ENCODE measurements at regions not wholly inside any gene's neighbourhood (a gene's known extent, or its start where the extent isn't known, plus 50 kb on each side); places are given as distances from the start of the nearest gene placed in this dataset.

DNA sequence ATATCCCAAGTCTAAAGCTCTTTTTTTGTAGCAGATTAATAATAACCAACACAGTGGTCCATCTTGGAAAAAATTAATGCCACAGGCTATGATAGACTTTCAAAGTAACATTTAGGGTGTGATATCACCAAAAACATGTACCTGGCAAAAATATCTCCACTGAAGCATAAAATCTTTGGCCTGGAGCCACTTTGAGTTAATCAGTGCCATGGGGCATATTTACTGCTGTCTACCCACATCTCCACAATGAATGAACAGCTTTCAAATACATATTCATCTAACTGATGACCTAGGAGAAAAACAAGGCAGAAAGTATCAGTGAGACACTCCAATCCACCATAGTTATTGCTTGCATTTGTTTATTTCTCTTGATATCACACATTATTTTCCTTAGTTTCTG, 296.0 kb upstream of the MDFIC2 start:
- Histone ChIP-seq H3K27me3 (ENCODE audit: insufficient read depth) (no peaks in the 10 kb centered on the region), H3K79me2 (ENCODE audit: insufficient read depth) (no peaks in the 10 kb centered on the region), H3K9me2 (no peaks in the 10 kb centered on the region; the same call in 1 of the 2 replicates), H3K4me3 (ENCODE audit: low read depth in 2 of 2, low read length in 1 of 2) (no peak overlapping the region), H3K27ac (ENCODE audit: low read depth in 2 of 2, low read length in 1 of 2) (no peak overlapping the region), H3F3A (replicated peaks; ENCODE audit: insufficient read depth) (no peaks in the 10 kb centered on the region), H3K36me3 (replicated peaks in 1 of 2; ENCODE audit: control insufficient read depth in 1 of 2, insufficient read depth in 2 of 2, low read length in 1 of 2) (no peaks in the 10 kb centered on the region), H3K4me1 (ENCODE audit: control insufficient read depth in 1 of 2, insufficient read depth in 2 of 2, low read depth in 1 of 2, low read length in 1 of 2) (no peaks in the 10 kb centered on the region; a peak in 1 of 4 replicates), H3K9me3 (no peaks in the 10 kb centered on the region), H3K9ac (no peak overlapping the region), H2AFZ (ENCODE audit: low read depth) (no peak overlapping the region), H3K4me2 (no peak overlapping the region), H4K20me1 (ENCODE audit: insufficient read depth) (no peaks in the 10 kb centered on the region)
- CTCF ChIA-PET: interaction anchor here (1.0 kb wide), 1 partner anchor 76 kb away, joined by 3 read pairs; no protein-coding TSS in a partner anchor
- DNase-seq: no peak
- TF ChIP-seq JUND (IDR thresholded peaks at IDR 0.05): no peak
- POLR2A ChIA-PET: no interaction called here

DNA sequence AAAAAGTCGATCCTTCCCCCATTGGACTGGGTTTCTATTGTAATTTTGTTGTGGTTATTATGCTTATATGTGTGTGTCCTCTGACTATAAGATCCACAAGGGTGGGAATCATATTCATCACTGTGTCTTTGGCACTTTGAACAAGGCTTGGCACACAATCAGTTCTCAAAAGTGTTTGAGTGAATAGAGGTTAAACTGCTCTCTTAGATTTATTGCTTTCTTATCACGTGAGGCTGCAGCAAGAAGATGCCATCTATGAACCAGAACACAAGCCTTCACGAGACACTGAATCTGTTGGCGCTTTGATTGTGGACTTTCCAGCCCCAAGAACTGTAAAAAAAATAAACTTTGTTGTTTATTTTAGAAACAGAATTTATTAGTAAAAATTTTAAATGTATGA, 295.0 kb upstream of the MDFIC2 start:
- Histone ChIP-seq H3K9me2 (no peaks in the 10 kb centered on the region; the same call in 1 of the 2 replicates), H2AFZ (ENCODE audit: low read depth) (no peak overlapping the region), H3K9ac (no peak overlapping the region), H3K27me3 (ENCODE audit: insufficient read depth) (no peaks in the 10 kb centered on the region), H3K36me3 (replicated peaks in 1 of 2; ENCODE audit: control insufficient read depth in 1 of 2, insufficient read depth in 2 of 2, low read length in 1 of 2) (no peaks in the 10 kb centered on the region), H3F3A (replicated peaks; ENCODE audit: insufficient read depth) (no peaks in the 10 kb centered on the region), H4K20me1 (ENCODE audit: insufficient read depth) (no peaks in the 10 kb centered on the region), H3K9me3 (no peaks in the 10 kb centered on the region), H3K4me2 (no peak overlapping the region), H3K4me3 (ENCODE audit: low read depth in 2 of 2, low read length in 1 of 2) (no peak overlapping the region), H3K4me1 (ENCODE audit: control insufficient read depth in 1 of 2, insufficient read depth in 2 of 2, low read depth in 1 of 2, low read length in 1 of 2) (no peaks in the 10 kb centered on the region; a peak in 1 of 4 replicates), H3K79me2 (ENCODE audit: insufficient read depth) (no peaks in the 10 kb centered on the region), H3K27ac (ENCODE audit: low read depth in 2 of 2, low read length in 1 of 2) (no peak overlapping the region)
- TF ChIP-seq, protein P1, sequence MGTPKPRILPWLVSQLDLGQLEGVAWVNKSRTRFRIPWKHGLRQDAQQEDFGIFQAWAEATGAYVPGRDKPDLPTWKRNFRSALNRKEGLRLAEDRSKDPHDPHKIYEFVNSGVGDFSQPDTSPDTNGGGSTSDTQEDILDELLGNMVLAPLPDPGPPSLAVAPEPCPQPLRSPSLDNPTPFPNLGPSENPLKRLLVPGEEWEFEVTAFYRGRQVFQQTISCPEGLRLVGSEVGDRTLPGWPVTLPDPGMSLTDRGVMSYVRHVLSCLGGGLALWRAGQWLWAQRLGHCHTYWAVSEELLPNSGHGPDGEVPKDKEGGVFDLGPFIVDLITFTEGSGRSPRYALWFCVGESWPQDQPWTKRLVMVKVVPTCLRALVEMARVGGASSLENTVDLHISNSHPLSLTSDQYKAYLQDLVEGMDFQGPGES (IDR thresholded peaks at IDR 0.05; ENCODE audit: low read depth, low read length): no peak
- TF ChIP-seq SIN3A (IDR thresholded peaks at IDR 0.05; ENCODE audit: borderline replicate concordance, low read depth, low read length): no peak
- TF ChIP-seq POLR2AphosphoS5 (IDR thresholded peaks at IDR 0.05; ENCODE audit: low read depth, low read length): no peak
- TF ChIP-seq TEAD4 (IDR thresholded peaks at IDR 0.05; ENCODE audit: borderline replicate concordance, insufficient read depth): no peak
- DNase-seq: no peak
- ChIA-PET POLR2A (no interaction called here), CTCF (no interaction called here)
- 63% methylated on average over 4 of the region's 4 CpGs for WGBS (ENCODE audit: low lambda C conversion rate)

DNA sequence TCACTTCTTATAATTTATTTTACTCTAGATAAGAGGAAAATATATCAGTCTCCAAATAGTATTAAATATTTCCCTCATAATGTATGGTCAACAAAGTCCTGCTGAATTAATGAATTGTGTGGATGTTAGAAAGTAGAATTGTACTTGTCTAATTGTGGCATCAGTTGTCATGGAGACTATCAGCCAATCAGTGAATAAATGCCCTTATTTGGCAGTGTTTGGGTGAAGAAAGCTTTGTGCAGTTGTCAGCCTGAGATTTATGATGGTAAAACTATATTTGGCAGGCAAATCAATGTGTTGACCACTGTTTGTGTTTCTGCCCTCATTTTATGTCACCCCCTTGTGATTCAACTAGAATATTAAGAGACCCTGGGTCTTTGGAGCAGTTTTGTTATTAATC, 293.6 kb upstream of the MDFIC2 start:
- H3K4me3 ChIP-seq (ENCODE audit: low read depth in 2 of 2, low read length in 1 of 2): no peak overlapping the region
- H4K20me1 ChIP-seq (ENCODE audit: insufficient read depth): no peaks in the 10 kb centered on the region
- H3K9me2 ChIP-seq: no peaks in the 10 kb centered on the region; the same call in 1 of the 2 replicates
- no peaks in the 10 kb centered on the region for H3K9me3 ChIP-seq
- no peak overlapping the region for H2AFZ ChIP-seq (ENCODE audit: low read depth)
- ChIA-PET CTCF (interaction anchor here (0.9 kb wide), 1 partner anchor 13 kb away, joined by 3 read pairs; no protein-coding TSS in a partner anchor), POLR2A (no interaction called here)
- no peaks in the 10 kb centered on the region for H3K27me3 ChIP-seq (ENCODE audit: insufficient read depth)
- DNase-seq: peak; percentile 12
- H3F3A ChIP-seq (replicated peaks; ENCODE audit: insufficient read depth): no peaks in the 10 kb centered on the region
- H3K36me3 ChIP-seq (replicated peaks in 1 of 2; ENCODE audit: control insufficient read depth in 1 of 2, insufficient read depth in 2 of 2, low read length in 1 of 2): no peaks in the 10 kb centered on the region
- H3K4me1 ChIP-seq (ENCODE audit: control insufficient read depth in 1 of 2, insufficient read depth in 2 of 2, low read depth in 1 of 2, low read length in 1 of 2): no peaks in the 10 kb centered on the region; a peak in 1 of 4 replicates
- H3K27ac ChIP-seq (ENCODE audit: low read depth in 2 of 2, low read length in 1 of 2): no peak overlapping the region
- H3K79me2 ChIP-seq (ENCODE audit: insufficient read depth): no peaks in the 10 kb centered on the region
- no peak overlapping the region for H3K9ac ChIP-seq
- no peak overlapping the region for H3K4me2 ChIP-seq
- TF ChIP-seq, protein P1 (IDR thresholded peaks at IDR 0.05; ENCODE audit: low read depth, low read length): no peak
- no peak for TF ChIP-seq JUND (IDR thresholded peaks at IDR 0.05)
- TF ChIP-seq, protein P2, sequence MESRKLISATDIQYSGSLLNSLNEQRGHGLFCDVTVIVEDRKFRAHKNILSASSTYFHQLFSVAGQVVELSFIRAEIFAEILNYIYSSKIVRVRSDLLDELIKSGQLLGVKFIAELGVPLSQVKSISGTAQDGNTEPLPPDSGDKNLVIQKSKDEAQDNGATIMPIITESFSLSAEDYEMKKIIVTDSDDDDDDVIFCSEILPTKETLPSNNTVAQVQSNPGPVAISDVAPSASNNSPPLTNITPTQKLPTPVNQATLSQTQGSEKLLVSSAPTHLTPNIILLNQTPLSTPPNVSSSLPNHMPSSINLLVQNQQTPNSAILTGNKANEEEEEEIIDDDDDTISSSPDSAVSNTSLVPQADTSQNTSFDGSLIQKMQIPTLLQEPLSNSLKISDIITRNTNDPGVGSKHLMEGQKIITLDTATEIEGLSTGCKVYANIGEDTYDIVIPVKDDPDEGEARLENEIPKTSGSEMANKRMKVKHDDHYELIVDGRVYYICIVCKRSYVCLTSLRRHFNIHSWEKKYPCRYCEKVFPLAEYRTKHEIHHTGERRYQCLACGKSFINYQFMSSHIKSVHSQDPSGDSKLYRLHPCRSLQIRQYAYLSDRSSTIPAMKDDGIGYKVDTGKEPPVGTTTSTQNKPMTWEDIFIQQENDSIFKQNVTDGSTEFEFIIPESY (IDR thresholded peaks at IDR 0.05; ENCODE audit: borderline replicate concordance, low read depth): no peak
- no peak for TF ChIP-seq SMC3 (IDR thresholded peaks at IDR 0.05; ENCODE audit: low read depth, low read length)
- no peak for TF ChIP-seq FOXM1 (IDR thresholded peaks at IDR 0.05; ENCODE audit: low read depth)
- TF ChIP-seq, protein P3, sequence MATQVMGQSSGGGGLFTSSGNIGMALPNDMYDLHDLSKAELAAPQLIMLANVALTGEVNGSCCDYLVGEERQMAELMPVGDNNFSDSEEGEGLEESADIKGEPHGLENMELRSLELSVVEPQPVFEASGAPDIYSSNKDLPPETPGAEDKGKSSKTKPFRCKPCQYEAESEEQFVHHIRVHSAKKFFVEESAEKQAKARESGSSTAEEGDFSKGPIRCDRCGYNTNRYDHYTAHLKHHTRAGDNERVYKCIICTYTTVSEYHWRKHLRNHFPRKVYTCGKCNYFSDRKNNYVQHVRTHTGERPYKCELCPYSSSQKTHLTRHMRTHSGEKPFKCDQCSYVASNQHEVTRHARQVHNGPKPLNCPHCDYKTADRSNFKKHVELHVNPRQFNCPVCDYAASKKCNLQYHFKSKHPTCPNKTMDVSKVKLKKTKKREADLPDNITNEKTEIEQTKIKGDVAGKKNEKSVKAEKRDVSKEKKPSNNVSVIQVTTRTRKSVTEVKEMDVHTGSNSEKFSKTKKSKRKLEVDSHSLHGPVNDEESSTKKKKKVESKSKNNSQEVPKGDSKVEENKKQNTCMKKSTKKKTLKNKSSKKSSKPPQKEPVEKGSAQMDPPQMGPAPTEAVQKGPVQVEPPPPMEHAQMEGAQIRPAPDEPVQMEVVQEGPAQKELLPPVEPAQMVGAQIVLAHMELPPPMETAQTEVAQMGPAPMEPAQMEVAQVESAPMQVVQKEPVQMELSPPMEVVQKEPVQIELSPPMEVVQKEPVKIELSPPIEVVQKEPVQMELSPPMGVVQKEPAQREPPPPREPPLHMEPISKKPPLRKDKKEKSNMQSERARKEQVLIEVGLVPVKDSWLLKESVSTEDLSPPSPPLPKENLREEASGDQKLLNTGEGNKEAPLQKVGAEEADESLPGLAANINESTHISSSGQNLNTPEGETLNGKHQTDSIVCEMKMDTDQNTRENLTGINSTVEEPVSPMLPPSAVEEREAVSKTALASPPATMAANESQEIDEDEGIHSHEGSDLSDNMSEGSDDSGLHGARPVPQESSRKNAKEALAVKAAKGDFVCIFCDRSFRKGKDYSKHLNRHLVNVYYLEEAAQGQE (IDR thresholded peaks at IDR 0.05; ENCODE audit: low read depth, low read length): no peak
- no peak for TF ChIP-seq MXI1 (IDR thresholded peaks at IDR 0.05; ENCODE audit: low read depth, low read length)
- TF ChIP-seq MEF2A (IDR thresholded peaks at IDR 0.05; ENCODE audit: borderline replicate concordance, low read depth): no peak
- TF ChIP-seq POLR2AphosphoS5 (IDR thresholded peaks at IDR 0.05; ENCODE audit: low read depth, low read length): no peak
- no peak for TF ChIP-seq GATA2 (CRISPR knock-in tag; IDR thresholded peaks at IDR 0.05)
- TF ChIP-seq, protein P4, sequence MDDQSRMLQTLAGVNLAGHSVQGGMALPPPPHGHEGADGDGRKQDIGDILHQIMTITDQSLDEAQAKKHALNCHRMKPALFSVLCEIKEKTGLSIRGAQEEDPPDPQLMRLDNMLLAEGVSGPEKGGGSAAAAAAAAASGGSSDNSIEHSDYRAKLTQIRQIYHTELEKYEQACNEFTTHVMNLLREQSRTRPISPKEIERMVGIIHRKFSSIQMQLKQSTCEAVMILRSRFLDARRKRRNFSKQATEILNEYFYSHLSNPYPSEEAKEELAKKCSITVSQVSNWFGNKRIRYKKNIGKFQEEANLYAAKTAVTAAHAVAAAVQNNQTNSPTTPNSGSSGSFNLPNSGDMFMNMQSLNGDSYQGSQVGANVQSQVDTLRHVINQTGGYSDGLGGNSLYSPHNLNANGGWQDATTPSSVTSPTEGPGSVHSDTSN (IDR thresholded peaks at IDR 0.05): no peak
